Kidney epithelial cell (primary cell): ENCODE measurements at regions not wholly inside any gene's neighbourhood (a gene's known extent, or its start where the extent isn't known, plus 50 kb on each side); places are given as distances from the start of the nearest gene placed in this dataset.

Experiments used
- DNase-seq: peaks from one replicate; pipeline ENCODE4 v3.0.0-alpha.2; 2010; ENCODE audit warnings: low read depth
- H3K27me3 ChIP-seq: 2 replicates; pipeline ENCODE4 v1.6.0; 2011; ENCODE audit warnings: low read length; ENCODE audit not compliant: control insufficient read depth, insufficient read depth
- H3K36me3 ChIP-seq: 2 replicates; pipeline ENCODE4 v1.5.1; 2011; ENCODE audit warnings: low read length; ENCODE audit not compliant: control insufficient read depth, insufficient read depth
- H3K4me3 ChIP-seq: 2 replicates; pipeline ENCODE4 v1.5.1; 2011; ENCODE audit warnings: low read depth, mild to moderate bottlenecking, control low read depth, low read length
- TF ChIP-seq, protein P1 (sequence below): IDR thresholded peaks from 2 replicates; pipeline ENCODE4 v1.5.1; 2011; ENCODE audit warnings: mild to moderate bottlenecking, moderate library complexity, low read length, control low read depth, inconsistent platforms; ENCODE audit not compliant: insufficient read depth, poor library complexity, severe bottlenecking

DNA sequence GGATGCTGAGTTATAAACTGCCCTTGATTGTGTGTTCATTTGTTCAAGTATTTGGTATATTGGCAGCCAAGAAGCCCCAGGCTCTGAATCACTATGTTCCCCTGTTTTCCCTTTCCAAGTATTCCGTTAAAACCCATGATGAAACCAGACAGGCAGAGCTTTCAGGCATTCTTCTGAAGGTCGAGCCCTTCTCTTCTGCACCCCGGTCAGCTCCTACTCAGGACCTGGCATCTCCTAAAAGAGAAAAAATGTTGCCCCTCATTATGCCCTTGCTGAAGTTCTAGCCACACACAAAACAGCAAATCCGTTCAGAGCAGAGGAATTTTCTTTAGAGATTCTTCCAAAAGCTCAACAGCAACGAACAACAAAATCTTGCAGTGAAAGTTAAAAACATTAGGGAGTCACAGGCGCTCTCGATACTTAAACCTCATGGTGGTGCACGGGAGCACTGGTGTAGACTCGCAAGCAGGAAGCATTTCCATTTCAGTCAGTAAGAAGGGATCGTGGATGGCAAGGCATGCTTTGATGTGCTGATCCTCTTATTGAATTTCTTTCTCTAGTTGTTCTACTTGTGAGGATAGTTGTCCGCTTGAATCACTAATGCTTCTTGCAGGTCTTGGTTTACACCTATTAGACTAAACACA is 264.9 kb downstream of the SKIDA1 start:
- TF ChIP-seq, protein P1, sequence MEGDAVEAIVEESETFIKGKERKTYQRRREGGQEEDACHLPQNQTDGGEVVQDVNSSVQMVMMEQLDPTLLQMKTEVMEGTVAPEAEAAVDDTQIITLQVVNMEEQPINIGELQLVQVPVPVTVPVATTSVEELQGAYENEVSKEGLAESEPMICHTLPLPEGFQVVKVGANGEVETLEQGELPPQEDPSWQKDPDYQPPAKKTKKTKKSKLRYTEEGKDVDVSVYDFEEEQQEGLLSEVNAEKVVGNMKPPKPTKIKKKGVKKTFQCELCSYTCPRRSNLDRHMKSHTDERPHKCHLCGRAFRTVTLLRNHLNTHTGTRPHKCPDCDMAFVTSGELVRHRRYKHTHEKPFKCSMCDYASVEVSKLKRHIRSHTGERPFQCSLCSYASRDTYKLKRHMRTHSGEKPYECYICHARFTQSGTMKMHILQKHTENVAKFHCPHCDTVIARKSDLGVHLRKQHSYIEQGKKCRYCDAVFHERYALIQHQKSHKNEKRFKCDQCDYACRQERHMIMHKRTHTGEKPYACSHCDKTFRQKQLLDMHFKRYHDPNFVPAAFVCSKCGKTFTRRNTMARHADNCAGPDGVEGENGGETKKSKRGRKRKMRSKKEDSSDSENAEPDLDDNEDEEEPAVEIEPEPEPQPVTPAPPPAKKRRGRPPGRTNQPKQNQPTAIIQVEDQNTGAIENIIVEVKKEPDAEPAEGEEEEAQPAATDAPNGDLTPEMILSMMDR = no peak
- no peak for DNase-seq
- no peaks in the 10 kb centered on the region for H3K27me3 ChIP-seq

DNA sequence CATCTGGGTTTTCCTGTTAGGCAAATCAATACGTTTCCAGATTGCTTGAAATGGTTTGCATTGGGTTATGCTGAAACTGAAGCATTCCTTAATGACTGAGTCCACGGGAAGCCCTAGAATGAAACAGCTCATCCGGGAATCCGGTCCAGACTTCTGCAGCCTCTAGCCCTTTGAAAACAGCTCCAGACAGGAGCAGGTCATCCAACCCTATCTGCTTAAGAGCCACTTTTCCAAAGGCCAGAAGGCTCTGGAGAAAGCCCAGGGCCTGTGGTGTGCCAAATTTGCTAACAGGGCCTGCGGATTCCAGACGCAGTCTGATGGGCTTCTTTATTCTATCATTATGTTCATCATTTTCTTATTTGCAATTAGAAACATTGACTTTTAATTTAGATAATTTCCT is 265.4 kb downstream of the SKIDA1 start:
- Histone ChIP-seq H3K27me3 (no peaks in the 10 kb centered on the region), H3K4me3 (no peak overlapping the region), H3K36me3 (no peaks in the 10 kb centered on the region)
- TF ChIP-seq, protein P1 = no peak
- no peak for DNase-seq

More for the DNA sequence above, 264.9 kb downstream of the SKIDA1 start:
- Histone ChIP-seq H3K36me3 (no peaks in the 10 kb centered on the region), H3K4me3 (no peak overlapping the region)

DNA sequence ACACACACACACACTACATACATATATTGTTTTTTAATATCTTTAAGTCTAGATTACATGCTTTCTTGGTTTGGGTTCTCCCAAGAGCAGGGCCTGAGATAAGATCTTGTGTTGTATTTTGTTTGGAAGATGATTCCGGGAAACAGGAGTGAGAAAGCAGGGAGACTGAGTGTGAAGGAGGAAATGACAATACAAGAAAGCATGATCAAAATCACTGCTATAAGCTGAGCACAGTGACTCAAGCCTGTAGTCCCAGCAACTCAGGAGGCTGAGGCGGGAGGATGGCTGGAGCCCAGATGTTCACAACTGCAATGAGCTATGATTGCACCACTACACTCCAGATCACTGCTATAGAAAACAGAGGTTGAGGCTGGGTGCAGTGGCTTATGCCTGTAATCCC is 267.6 kb downstream of the SKIDA1 start:
- TF ChIP-seq, protein P1 = no peak
- H3K4me3 ChIP-seq = no peak overlapping the region
- H3K27me3 ChIP-seq = no peaks in the 10 kb centered on the region
- no peak for DNase-seq
- no peaks in the 10 kb centered on the region for H3K36me3 ChIP-seq

DNA sequence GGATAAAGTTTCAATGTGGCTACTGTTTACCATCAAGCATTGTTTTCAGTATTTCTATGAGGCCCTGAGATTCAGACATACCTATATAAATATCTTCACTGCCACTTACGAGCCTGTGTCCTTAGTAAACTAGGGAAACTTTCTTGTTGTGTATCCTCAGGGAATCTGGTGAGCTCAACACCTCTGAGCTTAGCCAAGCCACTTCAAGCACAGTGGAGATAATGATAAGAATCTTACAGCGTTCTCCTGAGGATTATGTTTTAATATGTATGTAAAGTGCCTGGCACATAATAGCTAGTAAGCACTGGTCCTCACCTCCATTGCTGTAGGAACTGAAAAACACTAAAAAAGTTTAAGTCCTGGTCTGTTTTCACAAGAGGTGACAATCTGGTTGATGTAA is 268.3 kb downstream of the SKIDA1 start:
- no peak for DNase-seq
- H3K4me3 ChIP-seq = no peak overlapping the region
- H3K27me3 ChIP-seq = no peaks in the 10 kb centered on the region
- H3K36me3 ChIP-seq = no peaks in the 10 kb centered on the region
- TF ChIP-seq, protein P1 = no peak

DNA sequence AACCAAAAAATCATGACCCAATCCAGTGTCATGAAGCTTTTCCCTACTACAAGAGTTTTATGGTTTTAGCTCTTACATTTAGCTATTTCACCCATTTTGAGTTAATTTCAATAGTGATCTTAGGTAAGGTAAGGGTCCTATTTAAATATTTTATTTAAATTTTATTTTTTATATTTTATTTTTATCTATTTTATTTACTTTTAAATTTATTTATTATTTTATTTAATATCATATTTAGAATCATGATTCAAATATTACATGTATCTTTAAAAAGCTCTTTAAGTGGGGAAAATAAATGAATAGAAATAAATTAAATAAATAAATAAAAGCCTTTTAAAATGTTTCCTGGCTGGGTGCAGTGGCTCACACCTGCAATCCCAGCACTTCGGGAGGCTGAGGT is 276.0 kb downstream of the SKIDA1 start:
- H3K4me3 ChIP-seq = no peak overlapping the region
- TF ChIP-seq, protein P1 = no peak
- H3K36me3 ChIP-seq = no peaks in the 10 kb centered on the region
- DNase-seq = no peak
- no peaks in the 10 kb centered on the region for H3K27me3 ChIP-seq

DNA sequence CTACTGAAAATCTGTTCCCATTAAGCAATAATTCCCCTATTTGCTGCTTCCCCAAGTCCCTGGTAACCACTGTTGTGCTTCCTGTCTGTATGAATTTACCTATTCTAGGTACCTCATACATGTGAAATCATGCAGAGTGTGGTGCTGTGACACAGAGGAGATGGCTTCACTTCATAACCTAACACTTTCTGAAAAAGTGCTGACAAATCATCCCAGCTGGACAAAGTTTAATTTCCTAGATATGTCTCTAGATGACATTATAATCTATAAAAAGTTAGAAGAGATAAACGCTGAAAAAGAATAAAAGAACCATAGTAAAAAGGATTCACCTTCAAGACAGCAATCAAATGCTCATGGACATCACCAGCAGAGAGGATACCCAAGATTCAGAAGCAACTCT is 277.9 kb downstream of the SKIDA1 start:
- DNase-seq = no peak
- Histone ChIP-seq H3K4me3 (no peak overlapping the region), H3K36me3 (no peaks in the 10 kb centered on the region), H3K27me3 (no peaks in the 10 kb centered on the region)
- TF ChIP-seq, protein P1 = no peak
